ENCODE measurements at regions not wholly inside any gene's neighbourhood (a gene's known extent, or its start where the extent isn't known, plus 50 kb on each side); places are given as distances from the start of the nearest gene placed in this dataset.

DNA sequence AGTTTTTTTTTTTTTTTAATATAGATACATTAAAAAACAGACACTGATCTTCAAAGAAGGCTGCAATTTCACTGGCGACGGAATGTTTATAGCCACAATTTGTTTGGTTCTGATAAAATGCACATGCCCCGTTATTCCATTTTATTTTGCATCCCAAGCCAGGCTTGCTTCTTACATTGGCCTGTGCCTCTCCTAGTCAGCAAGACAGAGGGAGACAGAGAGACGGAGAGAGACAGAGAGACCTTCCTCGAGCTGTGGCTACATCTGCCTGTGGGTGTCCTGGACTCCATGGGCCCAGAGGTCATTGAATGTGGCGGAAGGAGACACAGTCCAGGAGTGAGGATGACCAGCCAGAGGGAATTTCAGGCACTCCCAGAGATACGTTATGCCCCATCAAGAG is 926.6 kb downstream of the VRK1 start:
- no peaks in the 10 kb centered on the region for H3K36me3 Mint-ChIP-seq (ENCODE audit: low read depth)
- no peak for DNase-seq
- peak overlapping the region; percentile 93 for H3K27ac Mint-ChIP-seq
- peaks cover 75% of the 10 kb centered on the region for H3K4me1 Mint-ChIP-seq (ENCODE audit: low read depth)
- H3K9me3 Mint-ChIP-seq: no peaks in the 10 kb centered on the region
- H3K27me3 Mint-ChIP-seq: no peaks in the 10 kb centered on the region
- H3K4me3 Mint-ChIP-seq: peak overlapping the region; percentile 71

DNA sequence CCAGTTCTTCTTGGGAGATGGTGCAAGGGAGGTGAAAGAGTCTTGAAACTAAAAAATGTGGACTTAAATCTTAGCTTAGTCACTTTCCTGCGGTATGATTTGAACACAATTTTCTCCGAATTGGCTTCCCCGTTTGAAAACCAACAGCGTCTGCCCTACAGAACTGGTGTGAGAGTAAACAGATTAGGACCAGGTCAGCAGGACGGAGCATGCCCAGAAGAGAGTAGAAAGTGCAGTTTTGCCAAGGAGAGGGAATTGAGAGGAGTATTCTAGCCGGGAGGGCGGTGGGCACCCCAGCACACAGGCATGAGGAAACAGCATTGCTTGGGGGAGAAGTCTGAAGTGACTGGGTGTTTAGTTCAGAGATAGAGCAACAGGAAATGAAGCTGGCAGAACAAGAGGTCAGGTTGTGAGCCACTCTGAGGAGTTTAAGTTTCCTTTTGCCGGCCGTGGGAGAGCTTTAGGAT is 927.1 kb downstream of the VRK1 start:
- DNase-seq: peak; percentile 72
- no peaks in the 10 kb centered on the region for H3K36me3 Mint-ChIP-seq (ENCODE audit: low read depth)
- peak overlapping the region; percentile 93 for H3K27ac Mint-ChIP-seq
- no peaks in the 10 kb centered on the region for H3K27me3 Mint-ChIP-seq
- no peaks in the 10 kb centered on the region for H3K9me3 Mint-ChIP-seq
- H3K4me1 Mint-ChIP-seq (ENCODE audit: low read depth): peaks cover 70% of the 10 kb centered on the region
- H3K4me3 Mint-ChIP-seq: peak overlapping the region; percentile 71

DNA sequence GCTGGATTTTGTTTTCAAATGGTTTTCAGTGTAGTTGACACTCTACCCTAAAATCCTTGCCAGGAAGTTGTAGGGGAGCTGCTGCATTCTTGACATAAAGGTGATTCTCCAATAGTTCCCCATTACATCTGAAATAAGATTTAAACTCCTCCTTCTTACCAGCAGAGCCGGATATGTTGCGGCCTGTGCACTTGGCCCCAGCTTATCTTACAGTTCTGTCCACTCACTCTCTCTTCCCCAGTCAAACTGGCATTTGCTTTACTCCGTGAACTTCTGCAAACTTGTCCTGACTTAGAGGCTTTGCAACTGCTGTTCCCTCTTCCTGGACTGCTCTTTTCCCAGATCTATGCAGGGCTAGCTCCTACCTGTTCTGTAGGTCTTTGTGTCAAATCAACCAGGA is 929.5 kb downstream of the VRK1 start:
- no peak overlapping the region for H3K4me3 Mint-ChIP-seq
- no peak for DNase-seq
- H3K36me3 Mint-ChIP-seq (ENCODE audit: low read depth): no peaks in the 10 kb centered on the region
- peaks cover 66% of the 10 kb centered on the region for H3K4me1 Mint-ChIP-seq (ENCODE audit: low read depth)
- peak overlapping the region; percentile 63 for H3K27ac Mint-ChIP-seq
- H3K9me3 Mint-ChIP-seq: no peaks in the 10 kb centered on the region
- H3K27me3 Mint-ChIP-seq: no peaks in the 10 kb centered on the region

DNA sequence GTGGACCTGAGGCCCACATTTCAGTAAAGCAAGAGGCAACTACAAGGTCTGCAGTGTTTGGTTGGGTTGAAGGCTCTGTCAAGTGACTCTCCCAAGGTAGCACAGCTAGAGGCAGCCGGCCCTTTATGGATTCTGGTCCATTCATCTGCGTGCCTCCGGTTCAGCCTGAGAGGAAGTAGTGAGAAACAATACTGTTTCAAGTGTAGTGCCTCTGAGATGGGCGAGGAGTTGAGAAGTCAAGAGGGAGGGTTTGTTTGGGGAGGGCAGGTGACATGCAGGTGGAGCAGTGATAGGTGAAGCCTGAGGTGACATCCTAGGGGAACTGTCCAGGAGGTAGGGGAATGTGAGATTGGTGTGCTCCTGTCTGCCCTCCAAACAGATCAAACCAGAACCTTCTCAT is 933.5 kb downstream of the VRK1 start:
- H3K27me3 Mint-ChIP-seq: no peaks in the 10 kb centered on the region

DNA sequence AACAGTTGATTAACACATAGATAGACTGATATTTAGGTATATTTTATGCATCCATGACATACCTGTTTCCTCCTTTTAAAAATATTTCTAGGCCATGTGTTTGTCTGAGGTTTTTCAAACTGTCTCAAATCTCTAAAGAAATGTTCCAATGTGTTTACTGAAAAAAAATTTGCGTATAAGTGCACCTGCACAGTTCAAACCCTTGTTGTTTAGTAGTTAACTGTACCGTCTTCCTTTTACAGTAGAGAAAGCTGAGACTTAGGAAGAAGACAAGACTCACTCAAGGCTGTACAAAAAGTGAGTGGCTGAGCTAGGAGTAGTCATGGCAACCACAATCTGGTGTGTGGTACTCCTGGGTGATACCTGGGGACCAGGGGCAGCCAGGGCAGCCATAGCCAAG is 934.6 kb downstream of the VRK1 start:
- peaks cover 21% of the 10 kb centered on the region for H3K4me1 Mint-ChIP-seq (ENCODE audit: low read depth)
- H3K9me3 Mint-ChIP-seq: no peaks in the 10 kb centered on the region
- no peak overlapping the region for H3K4me3 Mint-ChIP-seq
- H3K27ac Mint-ChIP-seq: no peak overlapping the region
- no peaks in the 10 kb centered on the region for H3K36me3 Mint-ChIP-seq (ENCODE audit: low read depth)
- H3K27me3 Mint-ChIP-seq: no peaks in the 10 kb centered on the region
- DNase-seq: no peak

More for the DNA sequence above, 933.5 kb downstream of the VRK1 start:
- peak overlapping the region; percentile 12 for H3K27ac Mint-ChIP-seq
- H3K9me3 Mint-ChIP-seq: no peaks in the 10 kb centered on the region
- peaks cover 31% of the 10 kb centered on the region for H3K4me1 Mint-ChIP-seq (ENCODE audit: low read depth)
- no peak overlapping the region for H3K4me3 Mint-ChIP-seq
- H3K36me3 Mint-ChIP-seq (ENCODE audit: low read depth): no peaks in the 10 kb centered on the region
- no peak for DNase-seq

DNA sequence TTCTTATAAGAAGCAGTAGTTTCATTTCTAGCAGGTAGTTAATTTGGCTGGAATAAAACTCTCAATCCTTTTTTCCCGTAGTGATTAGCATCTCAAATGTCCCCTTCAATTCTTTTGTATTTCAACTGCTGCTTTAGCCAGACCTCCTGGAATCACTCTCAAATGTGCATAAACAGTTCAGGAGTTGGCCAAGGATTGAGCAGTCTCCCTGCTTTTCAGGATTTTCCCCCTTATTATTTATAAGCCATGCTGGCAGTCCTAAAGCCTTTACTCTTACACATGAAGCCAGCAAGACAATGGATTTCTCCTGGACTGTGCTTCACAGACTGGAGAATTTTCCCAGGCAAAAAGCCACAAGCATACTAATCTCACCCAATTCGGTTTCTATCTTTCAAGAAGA is 950.1 kb downstream of the VRK1 start:
- no peak for DNase-seq
- Mint-ChIP-seq H3K27ac (no peak overlapping the region), H3K4me3 (no peak overlapping the region)

DNA sequence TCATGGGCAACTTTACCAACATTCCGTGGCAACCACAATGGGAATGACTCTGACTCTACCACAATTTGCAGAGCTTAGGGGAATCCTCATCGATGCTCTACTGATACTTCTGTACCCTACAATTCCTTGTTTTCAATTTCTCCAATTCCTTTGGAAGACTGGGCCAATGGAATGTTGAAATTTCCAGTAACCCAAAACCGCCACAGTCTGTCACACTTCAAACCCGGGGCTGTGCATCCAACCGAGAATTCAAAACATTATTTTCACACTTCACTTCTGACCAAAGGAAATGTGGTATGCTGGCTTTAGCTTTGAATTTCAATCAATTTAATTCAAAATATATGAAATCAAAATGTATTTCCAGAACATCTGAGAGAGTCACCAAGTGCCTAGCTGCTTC is 951.4 kb downstream of the VRK1 start:
- no peaks in the 10 kb centered on the region for H3K9me3 Mint-ChIP-seq
- no peaks in the 10 kb centered on the region for H3K36me3 Mint-ChIP-seq (ENCODE audit: low read depth)
- no peak for DNase-seq
- no peak overlapping the region for H3K4me3 Mint-ChIP-seq
- H3K27me3 Mint-ChIP-seq: no peaks in the 10 kb centered on the region
- no peak overlapping the region for H3K27ac Mint-ChIP-seq
- H3K4me1 Mint-ChIP-seq (ENCODE audit: low read depth): no peaks in the 10 kb centered on the region

More for the DNA sequence above, 950.1 kb downstream of the VRK1 start:
- Mint-ChIP-seq H3K4me1 (ENCODE audit: low read depth) (no peaks in the 10 kb centered on the region), H3K27me3 (no peaks in the 10 kb centered on the region), H3K9me3 (no peaks in the 10 kb centered on the region), H3K36me3 (ENCODE audit: low read depth) (no peaks in the 10 kb centered on the region)

DNA sequence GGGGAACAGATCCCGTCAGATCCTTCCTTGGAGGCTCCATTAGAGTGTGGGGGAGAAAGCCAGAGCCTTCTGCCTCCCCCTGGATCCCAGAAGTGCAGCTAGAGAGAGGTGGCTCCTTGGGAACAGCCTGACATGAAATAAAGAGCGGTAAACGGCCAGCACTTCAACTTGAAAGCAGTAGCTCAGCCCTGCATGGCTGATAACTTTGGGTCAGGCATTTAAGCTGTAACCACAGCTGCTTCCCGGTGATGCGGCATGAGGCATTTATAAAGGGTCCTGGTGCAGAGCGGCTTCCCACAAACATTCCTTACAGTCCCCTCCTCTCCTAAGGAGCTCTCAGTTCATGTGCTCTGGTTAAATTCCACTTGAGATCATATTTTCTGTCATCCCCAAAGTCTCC is 960.3 kb downstream of the VRK1 start:
- H3K4me3 Mint-ChIP-seq: no peak overlapping the region
- H3K27me3 Mint-ChIP-seq: no peaks in the 10 kb centered on the region
- no peaks in the 10 kb centered on the region for H3K9me3 Mint-ChIP-seq
- H3K4me1 Mint-ChIP-seq (ENCODE audit: low read depth): peaks cover 9% of the 10 kb centered on the region
- no peak overlapping the region for H3K27ac Mint-ChIP-seq
- no peak for DNase-seq
- no peaks in the 10 kb centered on the region for H3K36me3 Mint-ChIP-seq (ENCODE audit: low read depth)

DNA sequence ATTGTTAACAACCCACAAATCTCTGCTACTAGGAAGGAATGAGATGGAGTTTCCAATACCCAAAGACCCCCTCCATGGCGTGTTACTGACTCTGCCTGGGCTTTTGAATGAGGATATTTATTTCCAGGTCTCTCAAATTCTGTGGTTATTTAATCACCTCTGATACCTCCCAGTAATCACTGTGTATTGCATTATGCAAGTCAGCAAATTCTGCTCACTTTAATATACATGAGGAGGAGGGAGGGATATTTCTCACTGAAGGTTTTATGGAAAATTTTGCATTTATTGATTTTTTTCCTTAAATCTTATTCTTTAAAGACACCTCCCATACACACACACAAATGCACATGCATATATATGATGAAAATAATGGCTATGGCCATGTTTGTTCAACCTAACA is 962.9 kb downstream of the VRK1 start:
- no peak overlapping the region for H3K4me3 Mint-ChIP-seq
- no peak for DNase-seq
- no peaks in the 10 kb centered on the region for H3K36me3 Mint-ChIP-seq (ENCODE audit: low read depth)
- peaks cover 19% of the 10 kb centered on the region for H3K4me1 Mint-ChIP-seq (ENCODE audit: low read depth)
- no peaks in the 10 kb centered on the region for H3K9me3 Mint-ChIP-seq
- H3K27me3 Mint-ChIP-seq: no peaks in the 10 kb centered on the region
- no peak overlapping the region for H3K27ac Mint-ChIP-seq

DNA sequence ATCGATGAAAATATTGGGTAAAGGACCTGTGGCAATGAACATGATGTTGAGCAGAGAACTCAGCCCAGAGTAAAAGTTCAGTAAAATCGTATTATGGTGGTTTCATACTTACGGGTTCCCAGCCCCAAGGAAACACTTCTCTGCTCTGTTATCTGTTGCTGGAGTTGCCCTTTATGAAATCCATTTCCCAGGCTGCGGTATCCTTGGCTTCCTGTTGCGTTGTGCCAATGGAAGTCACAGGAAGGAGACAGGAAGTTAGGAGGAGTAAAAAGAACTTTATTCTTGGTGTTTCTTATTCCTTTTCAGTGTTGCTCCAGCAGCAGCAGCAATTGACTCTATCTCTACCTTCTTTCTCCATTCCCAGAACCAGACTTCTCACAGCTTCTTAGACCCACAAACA is 965.2 kb downstream of the VRK1 start:
- no peak overlapping the region for H3K4me3 Mint-ChIP-seq
- peaks cover 19% of the 10 kb centered on the region for H3K4me1 Mint-ChIP-seq (ENCODE audit: low read depth)
- no peaks in the 10 kb centered on the region for H3K27me3 Mint-ChIP-seq
- H3K27ac Mint-ChIP-seq: no peak overlapping the region
- DNase-seq: no peak
- no peaks in the 10 kb centered on the region for H3K36me3 Mint-ChIP-seq (ENCODE audit: low read depth)
- no peaks in the 10 kb centered on the region for H3K9me3 Mint-ChIP-seq

DNA sequence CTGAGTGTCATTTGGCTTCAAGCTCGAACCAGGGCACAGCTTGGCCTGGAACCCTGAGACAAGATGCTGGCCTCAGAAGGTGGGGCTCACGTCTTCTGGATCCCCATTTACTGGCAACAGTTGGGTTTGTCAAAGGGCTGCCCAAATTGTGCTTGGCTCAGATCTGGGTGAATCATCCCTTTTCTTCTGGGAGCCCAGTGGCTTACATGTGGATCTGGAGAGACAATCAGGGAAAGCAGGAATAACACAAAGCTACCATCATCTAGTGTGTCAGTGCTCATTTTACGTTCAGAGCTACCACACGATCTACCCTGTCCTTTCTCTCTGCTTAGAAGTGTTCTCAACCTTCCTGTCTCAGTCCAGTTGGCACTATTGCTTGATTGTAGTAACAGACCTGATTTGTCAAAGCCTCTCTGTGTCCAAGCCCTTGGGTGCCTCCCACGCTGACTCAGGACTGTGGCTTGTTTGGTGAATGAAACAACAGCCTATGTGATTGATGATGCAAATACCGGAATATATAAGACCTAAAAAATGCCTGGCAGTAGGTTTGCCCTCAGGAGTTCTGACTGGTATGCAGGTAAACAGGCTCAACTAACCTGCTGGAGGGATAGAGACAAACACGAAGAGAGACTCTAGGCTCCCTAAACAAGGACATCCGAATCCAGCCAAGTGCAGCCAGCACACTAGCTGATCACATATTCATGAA is 974.3 kb downstream of the VRK1 start:
- Mint-ChIP-seq H3K9me3 (no peaks in the 10 kb centered on the region), H3K27me3 (no peaks in the 10 kb centered on the region), H3K4me3 (no peak overlapping the region), H3K27ac (no peak overlapping the region), H3K36me3 (ENCODE audit: low read depth) (no peaks in the 10 kb centered on the region), H3K4me1 (ENCODE audit: low read depth) (peaks cover 3% of the 10 kb centered on the region)
- no peak for DNase-seq

DNA sequence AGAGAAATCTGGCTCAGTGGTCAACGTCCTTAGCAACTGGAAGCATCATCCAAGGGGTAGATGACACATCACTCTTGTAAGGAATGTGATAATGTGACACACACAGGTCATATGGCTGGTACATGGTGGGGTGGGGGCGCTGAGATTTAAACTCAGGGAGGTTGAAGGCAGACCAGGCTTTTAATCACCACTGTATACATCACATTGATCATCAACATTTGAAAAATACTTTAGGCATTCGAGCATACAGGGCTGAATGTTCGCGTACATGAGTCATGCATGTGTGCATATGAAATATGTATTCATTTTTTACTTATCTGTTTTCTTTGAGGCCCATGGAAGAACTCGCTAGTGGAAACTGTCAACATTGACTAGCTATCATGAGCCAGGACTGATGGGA is 976.4 kb downstream of the VRK1 start:
- H3K4me1 Mint-ChIP-seq (ENCODE audit: low read depth): peaks cover 22% of the 10 kb centered on the region
- no peaks in the 10 kb centered on the region for H3K36me3 Mint-ChIP-seq (ENCODE audit: low read depth)
- no peaks in the 10 kb centered on the region for H3K27me3 Mint-ChIP-seq
- DNase-seq: no peak
- H3K9me3 Mint-ChIP-seq: no peaks in the 10 kb centered on the region
- H3K27ac Mint-ChIP-seq: no peak overlapping the region
- H3K4me3 Mint-ChIP-seq: no peak overlapping the region

DNA sequence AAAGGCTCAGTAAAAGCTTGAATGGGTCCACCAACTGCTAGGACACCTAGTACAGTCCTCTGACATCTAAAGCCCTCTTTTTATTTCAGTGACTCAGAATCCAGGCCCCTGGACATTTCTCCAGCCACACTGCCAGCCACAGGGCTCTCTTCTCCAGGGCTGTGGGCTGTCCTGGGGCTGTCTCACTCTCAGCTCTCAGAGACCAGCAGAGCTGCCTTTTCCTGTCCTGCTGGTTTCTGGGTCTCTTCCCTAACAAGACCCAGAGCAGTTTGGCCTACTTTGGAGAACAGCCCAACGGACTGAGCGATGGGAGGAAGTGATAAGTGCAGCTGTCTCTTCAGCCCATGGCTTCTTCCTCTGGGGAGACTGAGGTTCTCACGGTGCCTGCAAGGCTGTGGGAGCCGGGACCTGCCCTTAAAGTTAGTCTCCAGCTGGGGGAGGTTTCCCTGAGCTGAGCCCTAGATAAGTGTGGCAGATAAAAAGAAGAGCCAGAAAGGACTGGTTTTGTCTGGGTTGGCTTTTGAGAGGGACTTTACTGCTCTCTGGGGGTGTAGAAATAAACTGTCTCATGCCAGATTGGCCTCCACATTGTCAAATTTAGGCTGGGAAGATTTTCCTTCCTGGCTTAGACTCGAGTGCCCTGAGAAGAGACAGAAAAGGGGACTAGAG is 979.8 kb downstream of the VRK1 start:
- Mint-ChIP-seq H3K4me3 (no peak overlapping the region), H3K9me3 (no peaks in the 10 kb centered on the region), H3K4me1 (ENCODE audit: low read depth) (peaks cover 27% of the 10 kb centered on the region), H3K27me3 (no peaks in the 10 kb centered on the region), H3K36me3 (ENCODE audit: low read depth) (no peaks in the 10 kb centered on the region), H3K27ac (no peak overlapping the region)
- DNase-seq: no peak

DNA sequence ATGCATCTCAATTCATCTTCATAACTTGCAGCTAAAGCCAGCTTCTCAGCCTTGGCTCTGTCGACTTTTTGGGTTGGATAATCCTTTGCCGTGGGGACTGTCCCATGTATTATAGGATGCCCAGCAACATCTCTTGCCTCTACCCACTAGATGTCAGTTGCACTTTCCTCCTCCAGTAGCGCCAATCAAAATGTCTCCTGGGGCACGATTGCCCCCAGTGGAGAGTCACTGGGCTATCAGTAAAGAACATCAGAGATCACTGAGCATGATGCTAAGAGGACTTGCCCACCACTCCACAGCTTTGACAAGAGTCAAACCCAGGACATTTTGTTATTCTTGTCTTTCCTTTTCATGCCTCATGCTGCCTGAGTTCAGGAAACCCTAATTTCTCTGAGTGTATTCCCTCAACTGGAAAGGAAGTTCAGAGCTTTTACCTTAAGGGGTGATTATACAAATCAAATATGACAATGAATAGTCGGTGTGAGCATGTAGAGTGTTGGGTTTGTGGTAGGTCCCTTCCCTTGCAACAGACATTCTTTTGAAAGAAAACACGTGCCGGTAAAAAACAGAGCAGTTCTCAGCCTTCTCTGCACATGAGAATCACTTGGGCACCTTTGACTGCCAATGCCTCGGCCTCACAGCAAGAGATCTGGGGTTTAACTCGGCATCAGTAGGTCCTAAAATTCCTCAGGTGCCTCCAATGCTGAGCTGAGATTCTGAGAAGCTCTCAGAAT is 980.6 kb downstream of the VRK1 start:
- Mint-ChIP-seq H3K4me3 (no peak overlapping the region), H3K27ac (no peak overlapping the region), H3K27me3 (no peaks in the 10 kb centered on the region), H3K9me3 (no peaks in the 10 kb centered on the region), H3K4me1 (ENCODE audit: low read depth) (peaks cover 27% of the 10 kb centered on the region), H3K36me3 (ENCODE audit: low read depth) (no peaks in the 10 kb centered on the region)
- peak; percentile 39 for DNase-seq

DNA sequence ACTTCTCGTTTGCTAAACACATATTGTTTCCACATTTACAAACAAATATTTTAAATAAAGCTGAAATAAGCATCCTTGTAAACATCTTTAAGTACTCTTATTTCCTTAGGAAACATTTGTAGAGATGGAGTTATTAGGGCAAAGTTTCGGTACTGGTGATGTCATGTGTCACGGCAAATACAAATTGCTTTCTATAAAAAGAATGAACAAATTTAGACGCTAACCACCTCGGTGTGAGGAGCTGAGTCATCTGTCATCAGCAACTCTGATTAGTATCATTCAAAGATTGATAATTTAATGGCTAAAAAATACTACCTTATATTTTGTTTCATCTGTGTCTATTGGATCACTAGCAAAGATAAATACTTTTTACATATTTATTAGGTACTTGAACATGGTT is 982.0 kb downstream of the VRK1 start:
- no peaks in the 10 kb centered on the region for H3K9me3 Mint-ChIP-seq
- H3K27ac Mint-ChIP-seq: no peak overlapping the region
- no peaks in the 10 kb centered on the region for H3K36me3 Mint-ChIP-seq (ENCODE audit: low read depth)
- no peak overlapping the region for H3K4me3 Mint-ChIP-seq
- no peaks in the 10 kb centered on the region for H3K27me3 Mint-ChIP-seq
- peaks cover 33% of the 10 kb centered on the region for H3K4me1 Mint-ChIP-seq (ENCODE audit: low read depth)
- no peak for DNase-seq
